ENCODE measurements at regions not wholly inside any gene's neighbourhood (a gene's known extent, or its start where the extent isn't known, plus 50 kb on each side); places are given as distances from the start of the nearest gene placed in this dataset.
"Not testable (repeated sequence)": the region's sequence is repeated elsewhere in the genome, so short reads cannot be mapped to it uniquely, and the experiment has no call there.

DNA sequence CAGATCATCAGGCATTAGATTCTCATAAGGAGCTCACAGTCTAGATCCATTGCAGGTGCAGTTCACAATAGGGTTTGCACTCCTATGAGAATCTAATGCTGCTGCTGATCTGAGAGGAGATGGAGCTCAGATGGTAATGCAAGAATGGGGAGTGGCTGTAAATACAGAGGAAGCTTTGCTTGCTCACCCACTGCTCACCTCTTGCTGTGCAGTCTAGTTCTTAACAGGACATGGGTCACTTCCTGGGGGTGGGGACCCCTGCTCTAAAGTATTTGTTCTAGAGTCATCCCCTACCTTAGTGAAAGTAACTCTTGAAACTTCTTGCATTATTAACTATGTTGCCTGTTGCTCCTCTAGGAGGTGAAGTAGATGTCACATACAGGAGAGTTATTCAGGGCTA lies 171.3 kb upstream of the PARD3B start:
- DNase-seq, result no peak

DNA sequence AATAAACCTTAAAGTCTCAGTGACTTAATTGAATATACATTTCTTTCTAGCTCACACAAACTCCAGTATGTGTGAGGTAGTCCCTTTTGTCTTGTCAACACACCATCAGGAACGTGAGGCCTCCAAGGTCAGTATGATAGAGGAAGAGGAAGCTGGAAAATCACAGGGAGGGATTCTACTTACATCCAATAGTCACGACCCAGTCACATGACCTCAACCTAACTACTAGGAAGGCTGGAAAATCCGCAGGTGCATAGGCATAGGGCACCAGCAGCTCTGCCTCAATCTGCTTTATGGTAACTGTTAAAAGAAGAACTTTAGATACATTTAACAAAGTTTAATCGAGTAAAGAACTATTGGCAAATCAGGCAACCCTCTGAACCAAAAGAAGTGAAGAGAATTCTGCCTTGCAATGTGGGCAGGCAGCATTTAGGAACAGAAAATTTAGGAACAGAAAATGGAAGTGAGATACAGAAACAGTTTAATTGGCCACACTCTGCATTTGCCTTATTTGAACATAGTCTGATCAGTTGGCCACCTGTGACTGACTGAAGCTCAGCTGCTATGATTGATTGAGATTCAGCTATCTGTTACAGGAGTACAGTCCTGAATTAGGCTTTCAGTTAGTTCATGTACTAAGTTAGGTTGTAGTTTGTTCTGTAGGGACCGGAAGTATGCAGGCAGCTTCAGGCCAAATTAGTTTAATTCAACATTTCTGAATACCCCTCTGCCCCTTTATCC lies 165.0 kb upstream of the PARD3B start:
- DNase-seq, result no peak

DNA sequence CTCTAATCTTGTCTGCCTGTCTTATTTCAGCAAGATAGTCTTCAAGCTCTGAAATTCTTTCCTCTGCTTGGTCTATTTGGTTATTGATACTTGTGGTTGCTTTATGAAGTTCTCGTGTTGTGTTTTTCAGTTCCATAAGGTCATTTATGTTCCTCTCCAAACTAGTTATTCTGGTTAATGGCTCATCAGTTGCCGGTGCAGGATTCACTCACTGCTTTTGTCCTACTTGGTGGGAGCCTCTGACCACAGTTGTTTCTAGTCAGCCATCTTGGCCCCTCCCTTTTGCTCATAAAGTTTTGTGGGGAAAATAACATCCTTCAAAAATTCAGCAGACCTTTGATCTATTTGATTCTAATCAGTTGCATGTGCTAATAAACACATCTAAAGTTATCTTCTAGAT lies 158.6 kb upstream of the PARD3B start:
- no peak for DNase-seq

DNA sequence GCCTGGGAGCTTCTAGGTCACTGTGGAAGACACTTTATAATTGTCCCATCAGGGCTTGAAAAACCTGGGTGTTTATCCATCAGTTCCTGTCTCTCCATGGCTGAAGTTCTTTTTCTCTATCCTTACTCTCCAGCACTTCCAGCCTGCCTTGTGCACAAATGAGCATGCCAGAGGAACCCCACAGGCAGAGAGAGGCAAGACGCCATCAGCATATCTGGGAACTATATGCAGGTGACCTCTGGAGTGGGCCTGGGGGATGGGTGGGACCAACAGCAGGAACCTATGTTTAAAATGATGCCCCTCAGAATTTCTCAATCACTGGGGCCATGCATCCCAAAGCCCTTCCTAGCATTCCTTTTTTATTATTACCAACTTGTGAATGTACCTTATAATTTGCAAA lies 156.2 kb upstream of the PARD3B start:
- DNase-seq, result no peak

DNA sequence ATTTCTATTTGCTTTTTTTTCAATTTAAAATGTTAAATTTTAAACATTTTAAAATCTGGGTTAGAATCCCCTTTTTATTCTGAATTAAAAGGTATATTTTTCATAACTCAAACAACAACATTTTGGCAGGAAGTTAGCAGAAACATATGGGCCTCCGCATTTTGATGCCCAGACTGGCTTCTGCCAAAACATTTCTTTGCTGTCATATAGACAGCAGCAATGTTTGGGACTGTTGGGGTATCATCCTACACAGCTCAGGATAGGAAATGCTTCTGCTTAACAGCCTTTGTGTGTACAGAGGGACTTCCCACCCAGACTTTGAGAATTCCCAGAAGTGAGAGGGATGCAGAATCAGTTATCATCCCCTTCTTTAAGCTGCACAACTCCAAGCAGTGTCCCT lies 155.4 kb upstream of the PARD3B start:
- DNase-seq, result no peak

DNA sequence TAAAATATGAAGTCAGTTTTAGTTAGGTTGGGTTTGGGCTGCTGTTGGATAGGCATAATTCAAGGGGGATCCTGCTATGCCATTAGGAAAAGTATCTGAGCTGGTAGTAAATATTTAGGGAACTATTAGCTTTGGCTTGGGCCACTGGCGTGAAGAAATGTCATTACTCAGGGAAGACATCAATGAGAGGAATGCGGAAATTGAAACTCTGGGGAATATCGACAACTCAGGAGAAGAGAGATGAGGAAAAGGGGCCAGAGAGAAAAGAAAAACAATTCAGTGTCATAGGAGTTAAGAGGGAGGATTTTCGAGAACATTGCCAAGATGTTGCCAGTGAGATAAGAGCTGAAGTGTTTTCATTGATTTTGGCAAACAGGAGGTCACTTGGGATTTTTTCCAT lies 149.7 kb upstream of the PARD3B start:
- DNase-seq, result no peak

DNA sequence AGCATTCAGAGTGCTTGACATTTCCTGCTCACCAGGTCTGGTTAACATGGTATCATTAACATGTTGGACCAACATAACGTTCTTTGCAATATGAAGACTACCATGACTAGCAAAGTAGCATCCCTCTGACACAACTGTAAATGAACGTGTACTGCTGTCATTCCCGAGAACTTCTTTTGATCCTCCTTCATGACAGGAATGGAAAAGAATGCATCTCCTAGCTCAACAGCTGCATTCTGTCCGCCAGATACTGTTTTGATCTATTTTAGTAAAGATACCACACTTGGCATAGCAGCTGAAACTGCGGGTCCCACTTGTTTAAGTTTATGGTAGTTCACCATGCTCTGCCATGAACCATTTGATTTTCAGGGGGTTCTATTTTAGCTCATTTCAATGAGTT lies 144.2 kb upstream of the PARD3B start:
- DNase-seq, result no peak

GRCh38 chr2:204407204-204408014 lies 137.9 kb upstream of the PARD3B start:
- DNase-seq, result no peak

DNA sequence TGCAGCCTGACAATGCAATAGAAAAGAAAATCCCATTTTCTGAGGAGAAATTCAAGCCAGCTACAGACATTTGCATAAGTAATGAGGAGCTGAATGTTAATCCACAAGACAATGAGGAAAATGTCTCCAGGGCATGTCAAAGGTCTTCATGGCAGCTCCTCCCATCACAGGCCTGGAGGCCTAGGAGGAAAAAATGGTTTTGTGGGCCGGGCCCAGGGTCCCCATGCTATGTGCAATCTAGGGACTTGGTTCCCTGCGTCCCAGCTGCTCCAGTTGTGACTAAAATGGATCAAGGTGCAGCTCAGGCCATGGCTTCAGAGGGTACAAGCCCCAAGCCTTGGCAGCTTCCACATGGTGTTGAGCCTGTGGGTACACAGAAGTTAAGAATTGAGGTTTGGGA lies 132.5 kb upstream of the PARD3B start:
- not testable (repeated sequence) for DNase-seq

DNA sequence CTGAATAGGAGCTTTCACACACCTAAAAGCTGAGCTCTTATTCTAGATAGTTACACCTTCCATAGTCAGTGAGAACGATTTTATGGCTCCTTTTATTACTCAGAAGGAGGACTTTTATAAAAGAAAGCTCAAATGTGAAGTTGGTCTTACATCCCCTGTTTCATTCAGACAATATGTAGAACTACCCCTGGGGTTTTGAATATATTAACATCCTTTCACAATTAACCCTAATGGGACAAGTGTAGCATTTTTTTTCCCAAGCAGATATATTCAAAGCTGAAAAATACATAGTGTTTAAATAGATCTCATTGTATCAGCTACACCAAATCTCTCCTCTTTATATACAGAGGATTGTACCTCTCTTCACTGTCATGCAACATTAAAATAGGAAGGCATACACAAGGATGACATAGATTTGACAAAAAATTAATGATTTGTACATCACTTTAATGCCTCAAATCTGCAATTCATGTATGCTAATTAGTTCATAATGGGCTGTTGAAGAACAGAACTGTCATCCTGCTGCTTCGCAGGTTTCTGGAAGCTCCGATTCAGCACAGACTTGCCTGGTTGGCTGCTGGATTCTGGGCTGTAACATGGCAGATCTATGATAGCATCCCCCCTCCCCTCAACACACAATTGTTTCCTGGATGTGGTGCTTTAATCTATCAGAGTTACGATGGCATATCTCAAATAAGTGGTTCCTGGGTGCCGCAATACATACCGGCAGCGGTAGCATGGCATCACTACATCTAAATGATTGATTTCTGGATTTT lies 129.7 kb upstream of the PARD3B start:
- DNase-seq, result no peak

GRCh38 chr2:204416236-204416635 lies 129.0 kb upstream of the PARD3B start:
- DNase-seq, result no peak

- no peak for DNase-seq
Observed at GRCh38 chr2:204425821-204426220, 119.5 kb upstream of the PARD3B start.

- DNase-seq, result no peak
Observed at GRCh38 chr2:204428675-204429074, 116.6 kb upstream of the PARD3B start.

GRCh38 chr2:204431529-204431928 lies 113.7 kb upstream of the PARD3B start:
- DNase-seq, result no peak

GRCh38 chr2:204432196-204432595 lies 113.1 kb upstream of the PARD3B start:
- no peak for DNase-seq

GRCh38 chr2:204434660-204435462 lies 110.4 kb upstream of the PARD3B start:
- no peak for DNase-seq

- DNase-seq, result no peak
Observed at GRCh38 chr2:204436230-204436629, 109.0 kb upstream of the PARD3B start.

DNA sequence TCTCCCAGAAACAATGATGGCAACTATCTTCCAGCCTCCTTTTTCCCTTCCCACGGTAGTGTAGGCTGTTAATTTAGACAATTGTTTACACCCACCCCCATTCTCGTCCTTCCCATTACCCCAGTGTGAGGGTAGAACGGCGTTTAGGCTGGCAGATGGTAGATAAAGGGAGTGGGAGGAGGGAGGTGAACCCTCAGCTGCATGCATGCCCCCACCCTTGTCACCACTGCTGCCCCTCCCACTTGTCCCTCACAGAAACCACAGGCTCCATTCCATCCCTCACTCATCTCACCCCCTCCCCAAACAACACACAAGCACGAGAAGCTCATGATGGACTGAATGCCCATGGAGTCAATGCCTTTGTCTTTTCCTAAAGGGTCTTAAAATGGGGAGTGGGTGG lies 107.9 kb upstream of the PARD3B start:
- DNase-seq, result no peak

DNA sequence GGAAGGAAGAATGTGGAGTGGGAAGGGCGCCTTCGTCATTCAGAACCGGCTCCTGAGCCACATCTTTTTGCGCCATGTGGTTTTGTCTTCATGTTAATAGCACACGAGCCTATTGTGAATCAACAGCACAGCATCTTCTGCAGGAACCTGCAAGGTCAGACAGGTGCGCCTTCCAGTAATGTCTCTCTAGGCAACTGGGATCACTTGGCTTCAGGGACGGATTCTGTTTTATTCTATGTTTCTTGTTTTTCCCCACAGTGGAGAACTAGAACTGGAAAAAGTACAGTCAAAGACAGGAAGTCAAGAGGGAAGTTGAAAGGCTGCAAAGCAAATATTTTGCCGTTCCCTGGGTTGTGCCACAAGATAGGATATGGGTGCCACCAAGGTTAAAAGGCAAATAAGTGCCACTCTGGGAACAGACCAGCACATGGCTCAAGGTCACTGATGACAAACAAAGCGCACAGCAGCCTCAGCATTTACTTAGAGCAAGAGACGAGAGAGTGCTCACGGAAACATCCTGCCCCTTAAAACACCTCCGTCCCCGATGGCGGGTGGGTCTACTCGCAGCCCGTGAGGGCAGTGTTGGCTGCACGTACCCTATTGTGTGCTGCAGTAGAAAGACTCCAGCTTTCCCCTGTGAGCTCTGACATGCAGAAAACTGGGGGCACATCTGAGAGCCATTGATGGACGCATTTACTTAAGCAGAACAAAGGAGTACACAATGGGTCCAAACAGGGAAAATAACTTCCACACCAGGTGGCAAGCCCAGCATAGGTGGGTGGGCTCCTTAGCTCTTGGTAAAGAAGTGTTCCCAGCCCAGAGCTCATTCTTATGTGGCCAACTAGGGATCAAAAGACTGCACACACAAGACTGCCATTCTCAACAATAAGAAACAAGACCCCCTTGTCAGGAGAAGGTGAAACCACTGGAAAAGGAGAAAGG lies 107.2 kb upstream of the PARD3B start:
- no peak for DNase-seq

GRCh38 chr2:204441316-204441715 lies 104.0 kb upstream of the PARD3B start:
- DNase-seq, result no peak

- no peak for DNase-seq
Observed at GRCh38 chr2:204445149-204445548, 100.1 kb upstream of the PARD3B start.

DNA sequence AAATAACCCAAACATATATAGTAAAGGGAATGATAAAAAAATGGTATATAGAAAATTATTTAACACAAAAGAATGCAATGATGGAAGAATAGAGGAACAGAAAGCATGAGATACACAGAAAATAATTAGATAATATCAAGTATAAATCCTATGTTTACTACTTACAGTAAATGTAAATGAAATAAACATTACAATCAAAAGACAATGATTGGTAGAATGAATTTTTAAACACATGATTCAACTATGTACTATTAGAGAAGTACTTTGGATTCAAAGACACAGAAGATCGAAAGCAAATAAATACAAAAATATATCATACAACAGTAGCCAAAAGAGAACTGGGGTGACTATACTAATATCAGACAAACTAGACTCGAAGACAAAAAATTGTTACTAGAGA lies 97.6 kb upstream of the PARD3B start:
- no peak for DNase-seq
